Chondrocyte (in vitro differentiated cells): ENCODE measurements at regions not wholly inside any gene's neighbourhood (a gene's known extent, or its start where the extent isn't known, plus 50 kb on each side); places are given as distances from the start of the nearest gene placed in this dataset.

Source experiments
- DNase-seq: peaks from one replicate; pipeline ENCODE4 v3.0.0; 2021; ENCODE audit warnings: mixed read lengths, low spot score
- H3K27ac Mint-ChIP-seq: one replicate; pipeline ENCODE4 v1.8.0; 2021; ENCODE audit warnings: mild to moderate bottlenecking, moderate library complexity, mixed read lengths; ENCODE audit not compliant: unreplicated experiment
- H3K27me3 Mint-ChIP-seq: 2 replicates; pipeline ENCODE4 v1.8.0; 2021; ENCODE audit warnings: low read depth, mixed read lengths
- H3K36me3 Mint-ChIP-seq: 2 replicates; pipeline ENCODE4 v1.8.0; 2021; ENCODE audit warnings: low read depth, mixed read lengths
- H3K4me1 Mint-ChIP-seq: 2 replicates; pipeline ENCODE4 v1.8.0; 2021; ENCODE audit warnings: low read depth, mild to moderate bottlenecking, mixed read lengths
- H3K4me3 Mint-ChIP-seq: one replicate; pipeline ENCODE4 v1.8.0; 2021; ENCODE audit warnings: mild to moderate bottlenecking, moderate library complexity, mixed read lengths; ENCODE audit not compliant: unreplicated experiment
- H3K9me3 Mint-ChIP-seq: 2 replicates; pipeline ENCODE4 v1.8.0; 2021; ENCODE audit warnings: low read depth, mixed read lengths
- CTCF ChIP-seq: fragments of 200-600 bp; sonication (generic); IDR thresholded peaks from 2 replicates; pipeline ENCODE4 v1.5.0; 2021; ENCODE audit warnings: antibody characterized with exemption, mild to moderate bottlenecking, moderate library complexity

- H3K27me3 Mint-ChIP-seq, result no peaks in the 10 kb centered on the region
- H3K4me3 Mint-ChIP-seq, result no peak overlapping the region
- TF ChIP-seq CTCF, result no peak
- peaks cover 5% of the 10 kb centered on the region for H3K4me1 Mint-ChIP-seq
- H3K27ac Mint-ChIP-seq, result no peak overlapping the region
- H3K9me3 Mint-ChIP-seq, result no peaks in the 10 kb centered on the region
- DNase-seq, result no peak
- H3K36me3 Mint-ChIP-seq, result no peaks in the 10 kb centered on the region
Measured at GRCh38 chr5:72721844-72722243, 94.6 kb upstream of the TNPO1 start.

- no peak overlapping the region for H3K4me3 Mint-ChIP-seq
- no peak overlapping the region for H3K27ac Mint-ChIP-seq
- H3K27me3 Mint-ChIP-seq, result no peaks in the 10 kb centered on the region
- H3K4me1 Mint-ChIP-seq, result peaks cover 13% of the 10 kb centered on the region
- TF ChIP-seq CTCF, result no peak
- H3K9me3 Mint-ChIP-seq, result no peaks in the 10 kb centered on the region
- no peak for DNase-seq
- no peaks in the 10 kb centered on the region for H3K36me3 Mint-ChIP-seq
Measured at GRCh38 chr5:72720205-72720604, 96.3 kb upstream of the TNPO1 start.

GRCh38 chr5:72711351-72711750 lies 105.1 kb upstream of the TNPO1 start:
- H3K4me3 Mint-ChIP-seq, result no peak overlapping the region
- no peak for DNase-seq
- H3K4me1 Mint-ChIP-seq, result peaks cover 8% of the 10 kb centered on the region
- no peak for TF ChIP-seq CTCF
- H3K9me3 Mint-ChIP-seq, result no peaks in the 10 kb centered on the region
- peaks cover 10% of the 10 kb centered on the region for H3K27me3 Mint-ChIP-seq
- no peak overlapping the region for H3K27ac Mint-ChIP-seq
- no peaks in the 10 kb centered on the region for H3K36me3 Mint-ChIP-seq

- no peak overlapping the region for H3K4me3 Mint-ChIP-seq
- no peaks in the 10 kb centered on the region for H3K4me1 Mint-ChIP-seq
- no peak for DNase-seq
- no peaks in the 10 kb centered on the region for H3K36me3 Mint-ChIP-seq
- no peak for TF ChIP-seq CTCF
- peaks cover 10% of the 10 kb centered on the region for H3K27me3 Mint-ChIP-seq
- no peak overlapping the region for H3K27ac Mint-ChIP-seq
- H3K9me3 Mint-ChIP-seq, result no peaks in the 10 kb centered on the region
Measured at GRCh38 chr5:72709341-72709740, 107.1 kb upstream of the TNPO1 start.

- no peaks in the 10 kb centered on the region for H3K4me1 Mint-ChIP-seq
- no peak for TF ChIP-seq CTCF
- H3K4me3 Mint-ChIP-seq, result no peak overlapping the region
- peaks cover under 1% of the 10 kb centered on the region for H3K27me3 Mint-ChIP-seq
- no peak overlapping the region for H3K27ac Mint-ChIP-seq
- H3K9me3 Mint-ChIP-seq, result peaks cover 5% of the 10 kb centered on the region
- no peaks in the 10 kb centered on the region for H3K36me3 Mint-ChIP-seq
- no peak for DNase-seq
Measured at GRCh38 chr5:72705178-72705577, 111.3 kb upstream of the TNPO1 start.
